ENCODE measurements at regions not wholly inside any gene's neighbourhood (a gene's known extent, or its start where the extent isn't known, plus 50 kb on each side); places are given as distances from the start of the nearest gene placed in this dataset.

- no peak for DNase-seq (ENCODE audit: low read depth, low spot score)
Observed at GRCh38 chr13:83333614-83334388, 548.5 kb downstream of the SLITRK1 start.

- DNase-seq (ENCODE audit: low read depth, low spot score) = no peak
Observed at GRCh38 chr13:83332751-83333150, 549.5 kb downstream of the SLITRK1 start.

GRCh38 chr13:83327091-83327490, 555.2 kb downstream of the SLITRK1 start:
- no peak for DNase-seq (ENCODE audit: low read depth, low spot score)

GRCh38 chr13:83325125-83325853, 557.0 kb downstream of the SLITRK1 start:
- no peak for DNase-seq (ENCODE audit: low read depth, low spot score)

- DNase-seq (ENCODE audit: low read depth, low spot score) = no peak
Observed at GRCh38 chr13:83311886-83312577, 570.2 kb downstream of the SLITRK1 start.

- no peak for DNase-seq (ENCODE audit: low read depth, low spot score)
Observed at GRCh38 chr13:83298617-83299016, 583.7 kb downstream of the SLITRK1 start.

- no peak for DNase-seq (ENCODE audit: low read depth, low spot score)
Observed at GRCh38 chr13:83297586-83298290, 584.5 kb downstream of the SLITRK1 start.

GRCh38 chr13:83295686-83296085, 586.6 kb downstream of the SLITRK1 start:
- DNase-seq (ENCODE audit: low read depth, low spot score) = no peak

- DNase-seq (ENCODE audit: low read depth, low spot score) = no peak
Observed at GRCh38 chr13:83286737-83287136, 595.5 kb downstream of the SLITRK1 start.

GRCh38 chr13:83281654-83282053, 600.6 kb downstream of the SLITRK1 start:
- no peak for DNase-seq (ENCODE audit: low read depth, low spot score)

- DNase-seq (ENCODE audit: low read depth, low spot score) = no peak
Observed at GRCh38 chr13:83274679-83275078, 607.6 kb downstream of the SLITRK1 start.

- DNase-seq (ENCODE audit: low read depth, low spot score) = no peak
Observed at GRCh38 chr13:83272652-83273240, 609.5 kb downstream of the SLITRK1 start.

GRCh38 chr13:83272076-83272475, 610.2 kb downstream of the SLITRK1 start:
- DNase-seq (ENCODE audit: low read depth, low spot score) = no peak

- no peak for DNase-seq (ENCODE audit: low read depth, low spot score)
Observed at GRCh38 chr13:83265279-83265678, 617.0 kb downstream of the SLITRK1 start.

- no peak for DNase-seq (ENCODE audit: low read depth, low spot score)
Observed at GRCh38 chr13:83248751-83249150, 633.5 kb downstream of the SLITRK1 start.

GRCh38 chr13:83232626-83233025, 649.6 kb downstream of the SLITRK1 start:
- DNase-seq (ENCODE audit: low read depth, low spot score) = no peak

- DNase-seq (ENCODE audit: low read depth, low spot score) = no peak
Observed at GRCh38 chr13:83229574-83230305, 652.5 kb downstream of the SLITRK1 start.

GRCh38 chr13:83223546-83223945, 658.7 kb downstream of the SLITRK1 start:
- DNase-seq (ENCODE audit: low read depth, low spot score) = no peak

- no peak for DNase-seq (ENCODE audit: low read depth, low spot score)
Observed at GRCh38 chr13:83221813-83222241, 660.4 kb downstream of the SLITRK1 start.

- DNase-seq (ENCODE audit: low read depth, low spot score) = no peak
Observed at GRCh38 chr13:83221256-83221655, 661.0 kb downstream of the SLITRK1 start.

GRCh38 chr13:83220241-83220640, 662.0 kb downstream of the SLITRK1 start:
- DNase-seq (ENCODE audit: low read depth, low spot score) = no peak
